ENCODE measurements at regions not wholly inside any gene's neighbourhood (a gene's known extent, or its start where the extent isn't known, plus 50 kb on each side); places are given as distances from the start of the nearest gene placed in this dataset.

- no peak for TF ChIP-seq CTCF (conservative IDR thresholded peaks at IDR 0.05 in 1 of 2, IDR thresholded peaks at IDR 0.05 in 1 of 2; ENCODE audit: extremely low read depth in 1 of 2, insufficient read depth in 1 of 2, low read depth in 1 of 2, low read length in 2 of 2)
- no peak for TF ChIP-seq EZH2 (IDR thresholded peaks at IDR 0.05; ENCODE audit: borderline replicate concordance, low read length)
Observed at GRCh38 chr7:372546-372931, 82.6 kb downstream of the FOXL3 start.

All from mammary epithelial cell (primary cell).